SK-N-SH (cell line): ENCODE measurements at regions not wholly inside any gene's neighbourhood (a gene's known extent, or its start where the extent isn't known, plus 50 kb on each side); places are given as distances from the start of the nearest gene placed in this dataset.

Experiments used
- CHD2 ChIP-seq: fragments of 150-350 bp; IDR thresholded peaks from 2 replicates; pipeline ENCODE4 v1.6.1; 2018; ENCODE audit warnings: low read length; ENCODE audit not compliant: partially characterized antibody
- EP300 ChIP-seq, 2 experiments: IDR thresholded peaks; 2 replicates each; pipeline versions ENCODE4 v1.4.0 to v1.6.1; 2012; ENCODE audit warnings: borderline replicate concordance in 1 of 2, low read depth in 1 of 2, low read length in 1 of 2
- FOSL2 ChIP-seq: IDR thresholded peaks from 2 replicates; pipeline ENCODE4 v1.4.0; 2012; ENCODE audit warnings: low read depth, mild to moderate bottlenecking, moderate library complexity, borderline replicate concordance
- JUND ChIP-seq: IDR thresholded peaks from 2 replicates; pipeline ENCODE4 v1.4.0; 2012
- POLR2AphosphoS5 ChIP-seq: IDR thresholded peaks from 2 replicates; pipeline ENCODE4 v1.6.1; 2012; ENCODE audit warnings: low read depth, low read length
- RAD21 ChIP-seq: IDR thresholded peaks from 2 replicates; pipeline ENCODE4 v1.6.1; 2012; ENCODE audit warnings: mild to moderate bottlenecking, low read length
- RCOR1 ChIP-seq: fragments of 150-350 bp; IDR thresholded peaks from 2 replicates; pipeline ENCODE4 v1.6.1; 2017; ENCODE audit warnings: antibody characterized with exemption, low read length
- SIN3A ChIP-seq: IDR thresholded peaks from 2 replicates; pipeline ENCODE4 v1.6.1; 2012; ENCODE audit warnings: low read depth, mild to moderate bottlenecking, low read length, moderate library complexity, borderline replicate concordance
- TF ChIP-seq, protein P1 (sequence below): fragments of 200-600 bp; sonication (generic); IDR thresholded peaks from 2 replicates; pipeline ENCODE4 v1.6.1; 2017; ENCODE audit warnings: antibody characterized with exemption, mild to moderate bottlenecking, moderate library complexity
- TF ChIP-seq, protein P2 (sequence below): IDR thresholded peaks from 2 replicates; pipeline ENCODE4; 2012
- TF ChIP-seq, protein P3 (sequence below): fragments of 150-350 bp; IDR thresholded peaks from 2 replicates; pipeline ENCODE4 v1.6.1; 2016; ENCODE audit warnings: mild to moderate bottlenecking, low read depth, low read length
- TF ChIP-seq, protein P4 (sequence below): IDR thresholded peaks from 2 replicates; pipeline ENCODE4 v1.4.0; 2012; ENCODE audit warnings: low read depth
- TF ChIP-seq, protein P5 (sequence below): IDR thresholded peaks from 2 replicates; pipeline ENCODE4 v1.6.1; 2012; ENCODE audit warnings: mild to moderate bottlenecking, low read depth, low read length, moderate library complexity

DNA sequence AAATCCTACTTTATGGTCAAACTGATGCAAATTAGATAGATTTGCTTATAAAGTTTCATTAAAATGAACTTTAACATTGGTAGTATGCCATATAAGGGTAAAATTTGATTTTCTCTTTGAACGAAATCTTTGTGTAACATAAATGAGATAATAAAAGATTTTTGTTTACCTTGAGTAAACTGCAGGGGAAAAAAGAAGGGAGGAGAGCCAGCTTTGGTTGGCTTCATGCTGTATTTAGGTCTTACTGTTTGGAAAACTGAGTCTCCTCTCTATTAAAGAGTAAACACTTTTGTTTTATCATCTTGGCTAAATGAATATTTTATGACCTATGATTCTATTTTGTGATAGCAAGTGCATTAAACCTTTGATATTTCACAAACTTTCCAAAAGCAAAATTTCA is 267.6 kb downstream of the IPO8 start:
- TF ChIP-seq, protein P1, sequence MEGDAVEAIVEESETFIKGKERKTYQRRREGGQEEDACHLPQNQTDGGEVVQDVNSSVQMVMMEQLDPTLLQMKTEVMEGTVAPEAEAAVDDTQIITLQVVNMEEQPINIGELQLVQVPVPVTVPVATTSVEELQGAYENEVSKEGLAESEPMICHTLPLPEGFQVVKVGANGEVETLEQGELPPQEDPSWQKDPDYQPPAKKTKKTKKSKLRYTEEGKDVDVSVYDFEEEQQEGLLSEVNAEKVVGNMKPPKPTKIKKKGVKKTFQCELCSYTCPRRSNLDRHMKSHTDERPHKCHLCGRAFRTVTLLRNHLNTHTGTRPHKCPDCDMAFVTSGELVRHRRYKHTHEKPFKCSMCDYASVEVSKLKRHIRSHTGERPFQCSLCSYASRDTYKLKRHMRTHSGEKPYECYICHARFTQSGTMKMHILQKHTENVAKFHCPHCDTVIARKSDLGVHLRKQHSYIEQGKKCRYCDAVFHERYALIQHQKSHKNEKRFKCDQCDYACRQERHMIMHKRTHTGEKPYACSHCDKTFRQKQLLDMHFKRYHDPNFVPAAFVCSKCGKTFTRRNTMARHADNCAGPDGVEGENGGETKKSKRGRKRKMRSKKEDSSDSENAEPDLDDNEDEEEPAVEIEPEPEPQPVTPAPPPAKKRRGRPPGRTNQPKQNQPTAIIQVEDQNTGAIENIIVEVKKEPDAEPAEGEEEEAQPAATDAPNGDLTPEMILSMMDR: no peak
- TF ChIP-seq RCOR1 (no peak), SIN3A (no peak), RAD21 (no peak), FOSL2 (no peak), POLR2AphosphoS5 (no peak), EP300 (IDR thresholded peaks at IDR 0.05; ENCODE audit: borderline replicate concordance in 1 of 2, low read depth in 1 of 2, low read length in 1 of 2) (no peak), CHD2 (no peak), JUND (no peak)
- TF ChIP-seq, protein P2, sequence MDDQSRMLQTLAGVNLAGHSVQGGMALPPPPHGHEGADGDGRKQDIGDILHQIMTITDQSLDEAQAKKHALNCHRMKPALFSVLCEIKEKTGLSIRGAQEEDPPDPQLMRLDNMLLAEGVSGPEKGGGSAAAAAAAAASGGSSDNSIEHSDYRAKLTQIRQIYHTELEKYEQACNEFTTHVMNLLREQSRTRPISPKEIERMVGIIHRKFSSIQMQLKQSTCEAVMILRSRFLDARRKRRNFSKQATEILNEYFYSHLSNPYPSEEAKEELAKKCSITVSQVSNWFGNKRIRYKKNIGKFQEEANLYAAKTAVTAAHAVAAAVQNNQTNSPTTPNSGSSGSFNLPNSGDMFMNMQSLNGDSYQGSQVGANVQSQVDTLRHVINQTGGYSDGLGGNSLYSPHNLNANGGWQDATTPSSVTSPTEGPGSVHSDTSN: no peak
- TF ChIP-seq, protein P3, sequence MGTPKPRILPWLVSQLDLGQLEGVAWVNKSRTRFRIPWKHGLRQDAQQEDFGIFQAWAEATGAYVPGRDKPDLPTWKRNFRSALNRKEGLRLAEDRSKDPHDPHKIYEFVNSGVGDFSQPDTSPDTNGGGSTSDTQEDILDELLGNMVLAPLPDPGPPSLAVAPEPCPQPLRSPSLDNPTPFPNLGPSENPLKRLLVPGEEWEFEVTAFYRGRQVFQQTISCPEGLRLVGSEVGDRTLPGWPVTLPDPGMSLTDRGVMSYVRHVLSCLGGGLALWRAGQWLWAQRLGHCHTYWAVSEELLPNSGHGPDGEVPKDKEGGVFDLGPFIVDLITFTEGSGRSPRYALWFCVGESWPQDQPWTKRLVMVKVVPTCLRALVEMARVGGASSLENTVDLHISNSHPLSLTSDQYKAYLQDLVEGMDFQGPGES: no peak
- TF ChIP-seq, protein P4, sequence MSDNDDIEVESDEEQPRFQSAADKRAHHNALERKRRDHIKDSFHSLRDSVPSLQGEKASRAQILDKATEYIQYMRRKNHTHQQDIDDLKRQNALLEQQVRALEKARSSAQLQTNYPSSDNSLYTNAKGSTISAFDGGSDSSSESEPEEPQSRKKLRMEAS: no peak
- TF ChIP-seq, protein P5, sequence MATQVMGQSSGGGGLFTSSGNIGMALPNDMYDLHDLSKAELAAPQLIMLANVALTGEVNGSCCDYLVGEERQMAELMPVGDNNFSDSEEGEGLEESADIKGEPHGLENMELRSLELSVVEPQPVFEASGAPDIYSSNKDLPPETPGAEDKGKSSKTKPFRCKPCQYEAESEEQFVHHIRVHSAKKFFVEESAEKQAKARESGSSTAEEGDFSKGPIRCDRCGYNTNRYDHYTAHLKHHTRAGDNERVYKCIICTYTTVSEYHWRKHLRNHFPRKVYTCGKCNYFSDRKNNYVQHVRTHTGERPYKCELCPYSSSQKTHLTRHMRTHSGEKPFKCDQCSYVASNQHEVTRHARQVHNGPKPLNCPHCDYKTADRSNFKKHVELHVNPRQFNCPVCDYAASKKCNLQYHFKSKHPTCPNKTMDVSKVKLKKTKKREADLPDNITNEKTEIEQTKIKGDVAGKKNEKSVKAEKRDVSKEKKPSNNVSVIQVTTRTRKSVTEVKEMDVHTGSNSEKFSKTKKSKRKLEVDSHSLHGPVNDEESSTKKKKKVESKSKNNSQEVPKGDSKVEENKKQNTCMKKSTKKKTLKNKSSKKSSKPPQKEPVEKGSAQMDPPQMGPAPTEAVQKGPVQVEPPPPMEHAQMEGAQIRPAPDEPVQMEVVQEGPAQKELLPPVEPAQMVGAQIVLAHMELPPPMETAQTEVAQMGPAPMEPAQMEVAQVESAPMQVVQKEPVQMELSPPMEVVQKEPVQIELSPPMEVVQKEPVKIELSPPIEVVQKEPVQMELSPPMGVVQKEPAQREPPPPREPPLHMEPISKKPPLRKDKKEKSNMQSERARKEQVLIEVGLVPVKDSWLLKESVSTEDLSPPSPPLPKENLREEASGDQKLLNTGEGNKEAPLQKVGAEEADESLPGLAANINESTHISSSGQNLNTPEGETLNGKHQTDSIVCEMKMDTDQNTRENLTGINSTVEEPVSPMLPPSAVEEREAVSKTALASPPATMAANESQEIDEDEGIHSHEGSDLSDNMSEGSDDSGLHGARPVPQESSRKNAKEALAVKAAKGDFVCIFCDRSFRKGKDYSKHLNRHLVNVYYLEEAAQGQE: no peak
